ENCODE measurements at regions not wholly inside any gene's neighbourhood (a gene's known extent, or its start where the extent isn't known, plus 50 kb on each side); places are given as distances from the start of the nearest gene placed in this dataset.

DNA sequence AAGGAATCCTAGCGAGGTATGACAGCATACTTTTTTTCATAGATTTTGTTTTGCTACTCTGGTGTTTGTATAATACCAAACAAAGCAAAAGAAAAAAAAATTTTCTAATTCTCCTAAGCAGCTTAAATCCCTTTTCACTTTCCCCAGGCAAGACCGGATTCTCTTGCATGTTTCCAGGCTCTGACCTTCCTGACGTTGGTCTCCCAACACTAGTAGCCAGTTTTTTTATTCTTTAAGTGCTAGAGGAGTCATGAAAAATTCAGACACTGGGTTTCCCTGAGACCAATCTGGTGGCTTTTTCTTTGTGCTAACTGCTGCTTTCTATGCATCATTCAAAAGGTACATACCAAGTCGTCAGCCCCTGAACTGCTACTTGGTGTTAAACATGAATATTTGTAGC is 111.4 kb downstream of the ZNF326 start:
- 85% methylated on average over 4 of the region's 4 CpGs; no CpG with 5 or more reads in 1 of the 2 experiments for WGBS, 2 experiments (ENCODE audit: insufficient coverage in 1 of 2, insufficient read length in 1 of 2)
- no peak for TF ChIP-seq CTCF (conservative IDR thresholded peaks at IDR 0.05)
- Histone ChIP-seq H3K27me3 (ENCODE audit: control insufficient read depth, insufficient read depth, low read length, poor library complexity, severe bottlenecking) (no peaks in the 10 kb centered on the region), H3K36me3 (ENCODE audit: control insufficient read depth, insufficient read depth, low read length) (no peaks in the 10 kb centered on the region), H3K4me3 (ENCODE audit: low read length) (no peak overlapping the region), H3K9ac (ENCODE audit: extremely low read depth, low read length, poor library complexity, severe bottlenecking) (no peak overlapping the region), H3K27ac (ENCODE audit: low read depth, low read length) (no peak overlapping the region), H3K4me1 (ENCODE audit: control insufficient read depth, insufficient read depth, low read length) (no peaks in the 10 kb centered on the region), H3K9me3 (ENCODE audit: control insufficient read depth, low read length) (no peaks in the 10 kb centered on the region)
- Mint-ChIP-seq H3K4me3 (no peak overlapping the region), H3K27me3 (ENCODE audit: insufficient read depth) (no peaks in the 10 kb centered on the region), H3K9me3 (no peaks in the 10 kb centered on the region), H3K36me3 (ENCODE audit: low read depth) (no peaks in the 10 kb centered on the region), H3K4me1 (no peaks in the 10 kb centered on the region), H3K27ac (no peak overlapping the region)
- DNase-seq, result no peak

DNA sequence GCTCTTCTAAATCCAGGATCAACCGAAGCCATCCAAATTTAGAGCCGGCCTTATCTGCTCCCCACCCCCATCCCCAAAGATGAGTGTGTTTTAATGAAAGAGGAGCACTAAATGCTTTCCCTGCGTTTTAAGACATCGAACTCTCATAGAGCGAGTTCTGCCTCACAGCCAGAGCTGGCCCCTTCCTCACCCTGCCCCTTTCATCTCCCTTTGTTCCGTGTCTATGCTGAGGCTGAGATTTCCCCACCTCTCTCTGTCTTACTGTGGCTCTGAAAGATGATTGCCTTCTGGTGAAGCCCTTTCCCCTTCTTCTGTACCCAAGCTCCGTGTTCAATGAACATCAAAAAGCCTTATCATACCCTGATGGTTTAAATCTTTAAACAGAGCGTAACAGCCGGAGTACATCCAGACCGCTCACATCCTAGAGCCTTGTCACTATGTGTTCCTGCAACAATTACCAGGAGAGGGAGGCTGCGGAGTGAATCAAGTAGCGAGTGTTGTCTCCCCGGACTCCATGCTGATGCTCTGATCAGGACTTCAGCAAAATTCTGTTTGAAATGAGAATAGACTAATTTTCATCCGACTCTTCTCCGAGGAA is 110.1 kb downstream of the ZNF326 start:
- 84 to 87% methylated on average over 9 to 15 of the region's 15 CpGs for WGBS, 2 experiments (ENCODE audit: insufficient coverage in 1 of 2, insufficient read length in 1 of 2)

DNA sequence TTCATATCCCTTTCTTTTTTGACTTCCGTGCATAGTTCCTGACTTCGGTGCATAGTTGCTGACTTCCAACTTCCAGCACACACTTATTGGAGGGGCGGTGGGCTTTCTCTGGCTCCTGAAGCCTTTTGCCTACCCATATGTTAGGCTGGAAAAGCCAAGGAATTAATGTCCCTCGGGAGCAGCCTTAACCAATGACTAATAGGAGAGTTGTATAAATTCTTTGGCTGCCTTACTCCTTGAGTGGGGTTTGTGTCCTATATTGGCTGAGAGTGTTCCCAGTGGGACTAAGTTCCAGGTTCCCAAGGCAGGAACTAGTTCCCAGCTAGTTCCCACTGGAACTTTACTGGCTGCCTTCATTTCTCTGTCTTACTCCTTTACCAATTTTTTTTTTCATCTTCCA is 105.7 kb downstream of the ZNF326 start:
- Mint-ChIP-seq H3K27ac (no peak overlapping the region), H3K9me3 (peaks cover 9% of the 10 kb centered on the region), H3K36me3 (ENCODE audit: low read depth) (no peaks in the 10 kb centered on the region), H3K27me3 (ENCODE audit: insufficient read depth) (no peaks in the 10 kb centered on the region), H3K4me3 (no peak overlapping the region), H3K4me1 (no peaks in the 10 kb centered on the region)
- H3K4me3 ChIP-seq (ENCODE audit: low read length), result no peak overlapping the region
- H3K4me1 ChIP-seq (ENCODE audit: control insufficient read depth, insufficient read depth, low read length), result no peaks in the 10 kb centered on the region
- WGBS, 2 experiments (ENCODE audit: insufficient coverage in 1 of 2, insufficient read length in 1 of 2), result 75 to 78% methylated on average over 3 to 4 of the region's 4 CpGs
- TF ChIP-seq CTCF (conservative IDR thresholded peaks at IDR 0.05), result no peak
- H3K9ac ChIP-seq (ENCODE audit: extremely low read depth, low read length, poor library complexity, severe bottlenecking), result no peak overlapping the region
- no peaks in the 10 kb centered on the region for H3K27me3 ChIP-seq (ENCODE audit: control insufficient read depth, insufficient read depth, low read length, poor library complexity, severe bottlenecking)
- no peaks in the 10 kb centered on the region for H3K9me3 ChIP-seq (ENCODE audit: control insufficient read depth, low read length)
- no peak for DNase-seq
- H3K27ac ChIP-seq (ENCODE audit: low read depth, low read length), result no peak overlapping the region
- no peaks in the 10 kb centered on the region for H3K36me3 ChIP-seq (ENCODE audit: control insufficient read depth, insufficient read depth, low read length)

More for the DNA sequence above, 110.1 kb downstream of the ZNF326 start:
- no peaks in the 10 kb centered on the region for H3K4me1 Mint-ChIP-seq
- DNase-seq, result no peak
- H3K4me3 Mint-ChIP-seq, result no peak overlapping the region
- no peak overlapping the region for H3K27ac Mint-ChIP-seq
- H3K9me3 Mint-ChIP-seq, result no peaks in the 10 kb centered on the region
- no peaks in the 10 kb centered on the region for H3K27me3 Mint-ChIP-seq (ENCODE audit: insufficient read depth)
- H3K27ac ChIP-seq (ENCODE audit: low read depth, low read length), result peak overlapping the region; percentile 74
- no peaks in the 10 kb centered on the region for H3K4me1 ChIP-seq (ENCODE audit: control insufficient read depth, insufficient read depth, low read length)
- no peaks in the 10 kb centered on the region for H3K27me3 ChIP-seq (ENCODE audit: control insufficient read depth, insufficient read depth, low read length, poor library complexity, severe bottlenecking)
- H3K36me3 Mint-ChIP-seq (ENCODE audit: low read depth), result no peaks in the 10 kb centered on the region
- H3K9me3 ChIP-seq (ENCODE audit: control insufficient read depth, low read length), result no peaks in the 10 kb centered on the region
- no peak overlapping the region for H3K9ac ChIP-seq (ENCODE audit: extremely low read depth, low read length, poor library complexity, severe bottlenecking)
- TF ChIP-seq CTCF (conservative IDR thresholded peaks at IDR 0.05), result no peak
- no peaks in the 10 kb centered on the region for H3K36me3 ChIP-seq (ENCODE audit: control insufficient read depth, insufficient read depth, low read length)
- H3K4me3 ChIP-seq (ENCODE audit: low read length), result no peak overlapping the region

Measured in endodermal cell (in vitro differentiated cells).